A204.1 (cell line): ENCODE measurements at regions not wholly inside any gene's neighbourhood (a gene's known extent, or its start where the extent isn't known, plus 50 kb on each side); places are given as distances from the start of the nearest gene placed in this dataset.
A peak's percentile ranks its signal among the peaks of the same experiment; 100 is the strongest.
"Not testable (repeated sequence)": the region's sequence is repeated elsewhere in the genome, so short reads cannot be mapped to it uniquely, and the experiment has no call there.

Source experiments
- FAIRE-seq: peaks from 2 replicates; lab custom pipeline; 2012; peaks lifted over from hg19 to GRCh38; lab: Jason Lieb, UNC

- no peak for FAIRE-seq
Observed at GRCh38 chr2:751474-751873, 74.3 kb upstream of the TMEM18 start.

- no peak for FAIRE-seq
Observed at GRCh38 chr2:750628-751027, 73.4 kb upstream of the TMEM18 start.

- no peak for FAIRE-seq
Observed at GRCh38 chr2:747762-748351, 70.7 kb upstream of the TMEM18 start.

- FAIRE-seq, result no peak
Observed at GRCh38 chr2:746697-747096, 69.5 kb upstream of the TMEM18 start.

GRCh38 chr2:744088-744487, 66.9 kb upstream of the TMEM18 start:
- no peak for FAIRE-seq

GRCh38 chr2:742221-742620, 65.0 kb upstream of the TMEM18 start:
- no peak for FAIRE-seq

GRCh38 chr2:741195-741496, 63.9 kb upstream of the TMEM18 start:
- no peak for FAIRE-seq

GRCh38 chr2:740322-741194, 63.4 kb upstream of the TMEM18 start:
- peak; percentile 99 for FAIRE-seq

- not testable (repeated sequence) for FAIRE-seq
Observed at GRCh38 chr2:739864-740321, 62.7 kb upstream of the TMEM18 start.

- no peak for FAIRE-seq
Observed at GRCh38 chr2:736939-737338, 59.7 kb upstream of the TMEM18 start.

GRCh38 chr2:735670-736218, 58.5 kb upstream of the TMEM18 start:
- no peak for FAIRE-seq

- FAIRE-seq, result no peak
Observed at GRCh38 chr2:734496-734895, 57.3 kb upstream of the TMEM18 start.

- no peak for FAIRE-seq
Observed at GRCh38 chr2:733495-733894, 56.3 kb upstream of the TMEM18 start.

GRCh38 chr2:733001-733400, 55.8 kb upstream of the TMEM18 start:
- FAIRE-seq, result no peak

GRCh38 chr2:731711-732110, 54.5 kb upstream of the TMEM18 start:
- no peak for FAIRE-seq

- no peak for FAIRE-seq
Observed at GRCh38 chr2:729376-729861, 52.2 kb upstream of the TMEM18 start.

- FAIRE-seq, result no peak
Observed at GRCh38 chr2:728165-728564, 51.0 kb upstream of the TMEM18 start.

GRCh38 chr2:727071-727470, 49.9 kb upstream of the TMEM18 start:
- no peak for FAIRE-seq
